PFSK-1 (cell line): ENCODE measurements at regions not wholly inside any gene's neighbourhood (a gene's known extent, or its start where the extent isn't known, plus 50 kb on each side); places are given as distances from the start of the nearest gene placed in this dataset.

ENCODE experiments used
- POLR2AphosphoS5 ChIP-seq: IDR thresholded peaks from 2 replicates; pipeline ENCODE4 v1.6.1; 2012; ENCODE audit warnings: low read depth, mild to moderate bottlenecking, control low read depth, low read length, moderate library complexity
- SIN3A ChIP-seq: IDR thresholded peaks from 2 replicates; pipeline ENCODE4 v1.6.1; 2012; ENCODE audit warnings: mild to moderate bottlenecking, low read length, moderate library complexity, borderline replicate concordance; ENCODE audit not compliant: insufficient read depth
- TAF1 ChIP-seq: IDR thresholded peaks from 2 replicates; pipeline ENCODE4 v1.6.1; 2012; ENCODE audit warnings: low read length, control low read depth, borderline replicate concordance; ENCODE audit not compliant: insufficient read depth

DNA sequence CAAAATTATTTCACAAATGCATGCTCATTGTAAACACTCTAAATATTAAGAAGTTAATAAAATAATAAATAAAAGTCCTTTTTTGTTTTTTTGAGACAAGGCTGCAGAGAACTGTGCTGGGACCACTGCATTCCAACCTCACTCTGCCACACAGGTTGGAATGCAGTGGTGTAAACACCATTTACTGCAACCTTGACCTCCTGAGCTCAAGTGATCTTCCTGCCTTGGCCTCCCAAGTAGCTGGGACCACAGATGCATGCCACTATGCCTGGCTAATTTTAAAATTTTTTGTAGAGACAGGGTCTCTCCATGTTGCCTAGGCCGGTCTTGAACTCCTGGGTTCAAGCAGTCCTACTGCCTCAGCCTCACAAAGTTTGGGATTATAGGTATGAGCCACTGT lies 578.4 kb downstream of the ZIC1 start:
- TF ChIP-seq SIN3A (no peak), POLR2AphosphoS5 (no peak), TAF1 (no peak)
